Activated CD8-positive, alpha-beta memory T cell treated with anti-CD3 and anti-CD28 coated beads for 1 hour (primary cell): ENCODE measurements at regions not wholly inside any gene's neighbourhood (a gene's known extent, or its start where the extent isn't known, plus 50 kb on each side); places are given as distances from the start of the nearest gene placed in this dataset.
"Not testable (repeated sequence)": the region's sequence is repeated elsewhere in the genome, so short reads cannot be mapped to it uniquely, and the experiment has no call there.

Experiments used
- DNase-seq, 2 donors: peaks; one replicate each; pipeline ENCODE4 v3.0.0-alpha.2; 2020; ENCODE audit warnings: low read depth in 1 of 2; ENCODE audit errors: extremely low read depth in 1 of 2

DNA sequence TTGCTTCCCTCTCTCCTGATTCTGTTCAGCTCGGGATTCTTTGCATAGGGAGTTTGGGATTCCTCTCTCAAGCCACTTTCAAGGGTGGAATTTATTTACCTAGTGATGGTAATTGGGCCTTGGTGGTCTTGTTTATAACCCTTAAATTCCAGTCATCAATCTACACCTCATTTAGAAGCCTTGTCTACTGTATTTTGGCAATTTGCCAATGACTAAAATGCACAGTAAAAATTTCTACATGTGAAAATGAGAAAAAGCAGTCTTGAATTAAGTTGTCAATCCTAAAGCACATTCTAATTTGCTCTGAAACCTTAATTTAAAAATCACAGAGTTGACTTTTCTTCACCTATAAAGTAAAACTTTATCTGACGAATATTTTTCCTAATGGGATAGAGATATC, 749.2 kb upstream of the CRIM1 start:
- DNase-seq: no peak

DNA sequence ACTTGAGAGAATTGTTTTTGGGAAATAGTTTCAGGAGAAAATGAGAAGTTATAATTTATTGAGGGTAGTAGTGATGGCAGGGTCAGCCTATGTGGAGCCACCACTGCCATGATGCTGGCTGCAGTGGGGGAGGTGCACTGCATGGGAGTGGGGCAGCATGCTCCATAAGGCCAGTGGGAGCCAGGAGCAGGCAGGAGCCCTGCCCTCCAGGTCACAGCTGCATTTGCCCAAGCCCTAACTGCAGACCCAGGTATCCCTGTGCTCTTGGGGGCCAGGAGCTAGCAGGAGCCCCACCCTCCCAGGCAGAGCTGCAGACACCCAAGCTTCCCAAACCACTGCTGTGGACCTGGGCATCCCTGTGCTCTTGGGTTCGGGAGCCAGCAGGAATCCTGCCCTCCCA, 757.3 kb upstream of the CRIM1 start:
- DNase-seq: no peak

GRCh38 chr2:35591886-35592285, 763.7 kb upstream of the CRIM1 start:
- no peak for DNase-seq

DNA sequence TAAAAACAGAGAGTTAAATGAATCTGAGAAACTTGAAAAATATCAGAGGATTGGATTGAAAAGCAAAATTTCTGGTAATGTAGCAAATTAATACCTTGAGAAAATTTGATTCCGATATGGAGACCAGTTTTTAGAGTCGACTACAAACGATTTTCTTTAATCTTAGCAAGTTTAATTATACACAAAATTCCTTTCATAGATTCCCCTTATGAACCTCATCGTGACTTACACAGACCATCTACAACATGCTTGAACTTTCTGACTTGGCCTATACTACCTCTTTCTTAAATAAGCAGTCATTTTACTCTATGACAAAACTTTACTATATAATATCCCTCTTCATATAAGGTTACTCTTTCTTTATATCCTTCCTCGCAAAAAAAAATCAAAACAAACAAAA, 769.6 kb upstream of the CRIM1 start:
- no peak for DNase-seq

DNA sequence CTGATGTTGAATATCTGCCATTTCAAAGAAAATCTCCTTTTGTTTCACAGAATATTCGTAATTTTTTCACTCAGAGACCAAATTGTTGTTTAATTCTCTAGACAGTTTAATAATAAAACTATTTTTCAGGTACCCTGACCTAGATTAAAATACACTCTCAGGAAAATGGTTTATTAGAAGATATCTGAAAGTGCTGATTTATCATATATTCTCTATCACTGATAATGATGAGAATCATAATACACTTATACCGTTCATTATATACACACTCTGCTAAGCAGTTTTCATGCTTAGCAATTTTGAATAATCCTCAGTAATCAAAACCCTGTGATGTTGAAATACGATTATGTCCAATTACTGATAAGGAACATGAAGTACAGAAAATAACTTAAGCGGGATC, 772.9 kb upstream of the CRIM1 start:
- DNase-seq: no peak

- DNase-seq: no peak
These were observed 774.6 kb upstream of the CRIM1 start for GRCh38 chr2:35580956-35581355.

GRCh38 chr2:35568574-35568973, 787.0 kb upstream of the CRIM1 start:
- DNase-seq: not testable (repeated sequence)

- DNase-seq: no peak
These were observed 793.1 kb upstream of the CRIM1 start for GRCh38 chr2:35562488-35562887.

GRCh38 chr2:35548171-35548570, 807.4 kb upstream of the CRIM1 start:
- no peak for DNase-seq

DNA sequence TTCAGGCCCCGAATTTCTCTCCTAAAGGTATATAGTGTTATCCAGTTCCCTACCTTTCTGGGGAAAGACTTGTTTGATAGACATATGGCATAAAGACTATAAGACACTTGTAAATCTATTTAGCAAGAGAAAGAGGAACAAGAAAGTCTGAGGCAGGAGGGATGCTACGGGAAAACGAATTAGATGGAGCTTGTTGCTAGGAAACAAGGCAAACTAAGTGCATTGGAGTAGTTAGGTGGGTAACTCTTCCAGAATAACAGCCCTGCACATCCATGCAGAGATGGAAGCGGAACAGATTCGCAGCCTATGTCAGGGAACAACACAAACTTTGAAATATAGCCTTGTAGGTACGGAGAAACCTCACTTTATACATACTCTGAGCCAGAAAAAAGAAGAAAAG, 810.3 kb upstream of the CRIM1 start:
- DNase-seq: no peak

DNA sequence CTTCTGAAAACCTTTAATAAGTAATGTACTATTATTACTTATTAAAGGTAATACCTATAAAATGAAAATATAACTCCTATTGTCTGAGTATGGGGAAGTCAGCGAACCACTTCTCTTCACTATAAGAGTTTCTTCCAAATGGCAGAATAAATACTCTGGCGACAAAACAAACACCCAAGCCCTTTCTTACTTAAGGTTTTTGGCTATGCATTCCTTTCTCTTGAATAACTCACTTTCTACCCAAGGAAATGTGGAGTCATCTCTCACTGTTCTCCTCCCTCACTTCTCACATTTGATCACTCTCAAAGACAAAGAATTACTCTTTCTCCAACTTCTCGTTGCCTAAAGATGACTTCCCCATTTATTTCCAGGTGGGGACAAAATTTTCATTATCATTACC, 816.8 kb upstream of the CRIM1 start:
- DNase-seq: no peak

DNA sequence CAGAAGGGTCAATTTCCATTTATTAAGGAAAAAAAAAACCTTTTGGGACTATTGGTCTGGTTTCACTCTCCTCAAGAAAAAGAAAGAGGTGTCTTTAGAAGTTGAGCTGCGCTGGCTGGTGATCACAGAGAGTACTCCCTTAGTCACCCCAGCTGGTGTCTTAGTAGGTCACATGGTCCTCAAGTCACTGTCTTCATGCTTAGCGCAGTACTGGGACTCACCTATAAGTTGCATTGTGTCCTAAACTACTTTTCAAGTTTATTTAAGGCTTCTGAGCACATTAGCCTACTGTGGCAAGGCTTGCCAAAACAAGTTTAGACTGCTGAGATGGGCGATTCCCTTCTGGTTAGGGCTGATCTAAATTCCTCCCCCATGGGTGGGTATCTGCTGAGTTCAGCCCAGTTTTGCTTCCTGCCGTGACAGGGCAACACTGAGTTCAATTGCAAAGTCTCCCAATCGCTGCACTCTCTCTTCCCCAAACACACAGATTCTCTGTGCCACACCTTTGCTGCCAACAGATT, 824.9 kb upstream of the CRIM1 start:
- no peak for DNase-seq

- DNase-seq: no peak
These were observed 828.8 kb upstream of the CRIM1 start for GRCh38 chr2:35526741-35527140.

GRCh38 chr2:35522450-35522849, 833.1 kb upstream of the CRIM1 start:
- no peak for DNase-seq

DNA sequence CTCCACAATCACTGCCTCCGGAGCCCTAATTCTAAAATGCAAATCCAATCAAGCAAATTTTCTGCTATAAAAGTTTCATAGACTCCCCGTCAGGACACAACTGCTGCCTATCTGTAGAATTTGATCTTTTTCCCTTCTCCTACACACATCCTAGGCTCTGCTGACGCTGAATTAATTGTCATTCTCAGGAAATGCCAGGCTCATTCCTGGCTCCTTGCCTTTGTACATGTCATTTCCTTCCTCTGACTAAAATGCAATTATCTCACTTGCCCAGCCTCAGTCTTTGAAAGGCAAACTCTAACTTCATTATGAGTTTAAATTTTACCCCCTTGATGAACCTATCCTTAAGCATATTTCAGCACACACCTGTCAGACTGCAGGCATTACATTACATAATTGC, 844.9 kb upstream of the CRIM1 start:
- DNase-seq: no peak

GRCh38 chr2:35508601-35509000, 847.0 kb upstream of the CRIM1 start:
- DNase-seq: no peak

GRCh38 chr2:35504419-35504818, 851.2 kb upstream of the CRIM1 start:
- DNase-seq: no peak

DNA sequence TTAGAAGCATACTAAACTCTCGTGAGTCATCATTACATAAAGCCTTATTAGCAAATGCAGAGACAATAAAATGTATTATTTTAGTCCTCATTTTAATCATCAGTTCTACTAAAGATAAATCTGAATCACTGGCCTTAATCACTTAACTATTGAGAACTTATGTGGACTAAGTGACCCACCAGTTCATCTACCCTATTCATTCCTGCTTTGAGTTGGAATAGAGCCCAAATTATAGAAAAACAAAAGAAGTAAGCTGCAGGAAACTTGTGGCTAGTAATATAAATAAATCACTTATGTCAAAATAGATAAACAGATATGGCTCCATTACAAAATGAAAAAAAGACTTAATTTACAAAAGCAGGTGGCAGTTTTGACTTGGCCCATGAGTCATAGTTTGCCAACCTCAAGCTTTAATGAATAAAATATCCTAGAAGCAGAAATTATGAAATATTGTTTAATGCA, 851.8 kb upstream of the CRIM1 start:
- DNase-seq: no peak

DNA sequence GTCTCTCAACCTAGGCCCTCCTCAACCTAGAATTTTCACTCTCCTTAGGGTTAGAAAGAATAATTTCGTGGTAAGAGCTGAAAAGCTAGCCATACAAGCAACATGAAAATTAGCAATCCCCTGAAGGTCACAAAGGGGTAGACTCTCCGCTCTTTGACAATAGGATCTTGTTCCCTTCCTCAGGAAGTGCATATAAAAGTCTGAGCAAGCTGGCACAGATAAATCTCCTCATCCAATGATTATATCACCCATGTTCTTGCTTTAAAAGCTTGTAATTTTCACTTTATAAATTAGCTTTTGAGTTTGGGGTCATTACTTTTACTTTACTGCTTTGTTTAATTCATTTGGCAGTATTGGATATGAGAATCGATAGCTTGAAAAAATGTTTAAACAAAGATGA, 852.3 kb upstream of the CRIM1 start:
- no peak for DNase-seq

DNA sequence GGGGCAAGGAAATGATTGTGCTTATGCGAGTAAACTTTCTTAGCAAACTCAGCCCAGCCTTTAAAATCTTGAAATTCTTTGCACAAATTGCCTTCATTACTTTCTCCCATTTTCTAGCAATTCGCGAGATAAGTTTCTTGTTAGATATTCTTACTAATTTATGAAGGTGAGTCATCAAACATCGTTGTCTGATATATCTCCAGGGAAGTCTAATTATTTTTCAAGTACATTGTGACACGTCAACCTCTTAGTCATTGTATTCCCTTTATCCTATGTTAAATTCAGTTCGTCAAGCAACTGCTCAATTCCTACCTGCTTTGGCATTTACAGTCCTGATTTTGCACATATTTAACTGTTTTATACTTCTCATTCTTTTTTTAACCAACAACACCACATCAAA, 854.5 kb upstream of the CRIM1 start:
- DNase-seq: no peak

DNA sequence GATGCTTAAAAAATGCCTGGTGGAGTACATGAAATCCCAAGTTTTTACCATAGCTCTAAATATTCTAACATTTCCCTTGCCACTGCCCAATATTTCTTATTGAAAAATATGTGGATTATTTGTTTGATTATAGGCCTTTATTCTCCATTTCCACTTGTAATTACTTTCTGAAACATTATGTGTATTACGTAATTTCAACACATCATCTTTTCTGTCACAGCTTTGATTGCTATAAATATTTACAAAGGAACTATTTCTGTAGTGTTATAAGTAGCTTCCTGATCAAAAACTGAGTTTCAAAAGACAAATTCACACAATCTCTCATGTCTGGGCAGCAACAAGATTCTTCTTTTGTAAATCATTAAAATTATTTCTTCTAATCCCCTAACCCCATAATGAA, 859.6 kb upstream of the CRIM1 start:
- DNase-seq: no peak

DNA sequence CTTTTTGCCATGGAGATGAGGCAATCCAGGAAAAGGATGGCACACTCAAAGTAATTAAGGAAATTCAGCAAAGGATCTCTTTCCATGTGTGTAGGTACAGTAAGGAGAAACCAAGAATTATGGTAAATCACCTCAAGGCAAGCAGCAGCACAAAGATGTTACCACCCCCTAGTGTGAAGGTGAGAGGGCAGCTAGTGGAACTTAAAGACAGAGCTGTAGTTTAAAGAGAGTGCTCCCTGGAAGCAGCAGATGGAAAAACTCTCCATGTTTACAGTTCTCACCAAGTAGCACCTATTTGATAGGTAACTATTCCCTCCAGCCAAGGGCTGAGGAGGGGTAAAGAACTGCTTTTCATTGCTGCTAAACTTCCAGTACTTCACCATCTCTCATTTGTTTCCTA, 860.4 kb upstream of the CRIM1 start:
- DNase-seq: no peak

GRCh38 chr2:35478121-35478520, 877.5 kb upstream of the CRIM1 start:
- not testable (repeated sequence) for DNase-seq

- no peak for DNase-seq
These were observed 887.3 kb upstream of the CRIM1 start for GRCh38 chr2:35468245-35468644.
